Kidney (tissue), 13 donors: ENCODE measurements at regions not wholly inside any gene's neighbourhood (a gene's known extent, or its start where the extent isn't known, plus 50 kb on each side); places are given as distances from the start of the nearest gene placed in this dataset.

Source experiments
- DNase-seq, 5 donors: peaks; one replicate each; pipeline ENCODE4 v3.0.0-alpha.2; 2013 to 2020
- FAIRE-seq: peaks from 2 replicates; lab custom pipeline; 2012; peaks lifted over from hg19 to GRCh38; lab: Jason Lieb, UNC
- H3K27ac ChIP-seq, 2 donors: one replicate each; pipeline ENCODE4 v1.7.0; 2013; ENCODE audit warnings: low read depth in 2 of 2, low read length in 2 of 2, inconsistent platforms in 1 of 2
- H3K27me3 ChIP-seq: one replicate; pipeline ENCODE4 v1.7.1; 2013; ENCODE audit warnings: low read length, inconsistent platforms; ENCODE audit not compliant: control insufficient read depth, insufficient read depth
- H3K36me3 ChIP-seq, 3 donors: one replicate each; pipeline versions ENCODE4 v1.7.0 to v1.7.1; 2013; ENCODE audit warnings: low read length in 3 of 3, control low read depth in 1 of 3, inconsistent platforms in 1 of 3; ENCODE audit not compliant: insufficient read depth in 3 of 3, control insufficient read depth in 2 of 3
- H3K4me1 ChIP-seq, 3 donors: one replicate each; pipeline versions ENCODE4 v1.7.0 to v1.7.1; 2013; ENCODE audit warnings: low read length in 3 of 3, inconsistent platforms in 1 of 3, low read depth in 1 of 3; ENCODE audit not compliant: control insufficient read depth in 2 of 3, insufficient read depth in 2 of 3
- H3K4me3 ChIP-seq, 3 donors: one replicate each; pipeline versions ENCODE4 v1.7.0 to v1.8.1; 2013; ENCODE audit warnings: low read length in 3 of 3, control low read depth in 1 of 3, inconsistent platforms in 1 of 3
- H3K9ac ChIP-seq, 3 donors: one replicate each; pipeline versions ENCODE4 v1.7.0 to v1.7.1; 2013; ENCODE audit warnings: low read length in 3 of 3, control low read depth in 1 of 3, inconsistent platforms in 1 of 3
- H3K9me3 ChIP-seq, 3 donors: one replicate each; pipeline versions ENCODE4 v1.7.0 to v1.7.1; 2013; ENCODE audit warnings: low read length in 3 of 3, control low read depth in 1 of 3, inconsistent platforms in 1 of 3; ENCODE audit not compliant: control insufficient read depth in 2 of 3, insufficient read depth in 1 of 3
- CTCF ChIP-seq: IDR thresholded peaks from 3 replicates; pipeline ENCODE4 v1.5.1; 2012; ENCODE audit warnings: mild to moderate bottlenecking, moderate library complexity, borderline replicate concordance; ENCODE audit not compliant: insufficient read depth; ENCODE audit errors: extremely low read depth
- intact Hi-C: fragments of 100-400 bp; cut with DNase I; formaldehyde crosslinking; loops from one replicate; pipeline ENCODE4 v1.11.1; 2022
- donor health status: control.
- donor health status: control.
- donor health status: control.
- donor health status: control.
- donor health status: control.
- donor health status: DM: yes; HTN: yes; CAD: no.
- donor health status: Normal renal cell carcinoma (clear cell type).

GRCh38 chr3:177914224-177914623 is 622.0 kb upstream of the KCNMB2 start:
- Histone ChIP-seq H3K4me1 (no peaks in the 10 kb centered on the region), H3K4me3 (no peak overlapping the region), H3K27ac (no peak overlapping the region), H3K27me3 (no peaks in the 10 kb centered on the region), H3K9ac (no peak overlapping the region), H3K36me3 (no peaks in the 10 kb centered on the region), H3K9me3 (no peaks in the 10 kb centered on the region)
- intact Hi-C loops: no loop called here
- DNase-seq (peak in 1 of 5 donors; percentile 72), FAIRE-seq (no peak)
- TF ChIP-seq CTCF: no peak

GRCh38 chr3:177916461-177916860 is 619.8 kb upstream of the KCNMB2 start:
- Histone ChIP-seq H3K36me3 (no peaks in the 10 kb centered on the region), H3K4me3 (no peak overlapping the region), H3K27ac (no peak overlapping the region), H3K4me1 (no peaks in the 10 kb centered on the region), H3K9me3 (no peaks in the 10 kb centered on the region), H3K9ac (no peak overlapping the region), H3K27me3 (no peaks in the 10 kb centered on the region)
- intact Hi-C loops: no loop called here
- no peak for FAIRE-seq
- TF ChIP-seq CTCF: no peak
- DNase-seq: no peak

GRCh38 chr3:177917234-177917861 is 618.9 kb upstream of the KCNMB2 start:
- H3K4me1 ChIP-seq: no peaks in the 10 kb centered on the region
- intact Hi-C loops: no loop called here
- H3K4me3 ChIP-seq: no peak overlapping the region
- FAIRE-seq (no peak), DNase-seq (no peak)
- no peak for TF ChIP-seq CTCF
- no peaks in the 10 kb centered on the region for H3K9me3 ChIP-seq
- no peaks in the 10 kb centered on the region for H3K36me3 ChIP-seq
- no peak overlapping the region for H3K27ac ChIP-seq
- H3K9ac ChIP-seq: no peak overlapping the region
- H3K27me3 ChIP-seq: no peaks in the 10 kb centered on the region

- Histone ChIP-seq H3K27ac (no peak overlapping the region), H3K9me3 (no peaks in the 10 kb centered on the region), H3K4me1 (no peaks in the 10 kb centered on the region), H3K27me3 (no peaks in the 10 kb centered on the region), H3K4me3 (no peak overlapping the region), H3K9ac (no peak overlapping the region), H3K36me3 (no peaks in the 10 kb centered on the region)
- DNase-seq (no peak), FAIRE-seq (no peak)
- TF ChIP-seq CTCF: no peak
- intact Hi-C loops: no loop called here
These were observed 615.1 kb upstream of the KCNMB2 start for GRCh38 chr3:177921153-177921552.
